SK-N-SH (cell line): ENCODE measurements at regions not wholly inside any gene's neighbourhood (a gene's known extent, or its start where the extent isn't known, plus 50 kb on each side); places are given as distances from the start of the nearest gene placed in this dataset.

Experiments
- CTCF ChIA-PET: fragments of 300-600, 350-600 bp; formaldehyde crosslinking; extraction: SDS; loops from one replicate; lab custom pipeline; 2021; lab: Yijun Ruan, JAX
- POLR2A ChIA-PET: fragments of 350-600 bp; sonication (Branson Sonifier 250); formaldehyde crosslinking; extraction: SDS; loops from one replicate; lab custom pipeline; 2020; ENCODE audit warnings: antibody characterized with exemption, inconsistent platforms; lab: Yijun Ruan, JAX
- DNase-seq: peaks from one replicate; pipeline ENCODE4 v3.0.0; 2012
- H2AFZ ChIP-seq: fragments of 200-600 bp; sonication (generic); 2 replicates; pipeline ENCODE4 v1.8.1; 2016; ENCODE audit warnings: antibody characterized with exemption, mild to moderate bottlenecking, low read depth
- H3F3A ChIP-seq: fragments of 200-600 bp; sonication (generic); replicated peaks from 2 replicates; pipeline ENCODE3; 2016; ENCODE audit warnings: antibody characterized with exemption, mild to moderate bottlenecking; ENCODE audit not compliant: insufficient read depth
- H3K27ac ChIP-seq, 2 experiments: fragments of 200-500 bp in 1 of 2; fragments of 200-600 bp in 1 of 2; sonication (Bioruptor generic) in 1 of 2; sonication (generic), shearing (Covaris generic) in 1 of 2; 2 replicates each; pipeline versions ENCODE4 v1.5.1 to v1.6.1; 2014 to 2016; ENCODE audit warnings: low read depth in 2 of 2, inconsistent platforms in 1 of 2, low read length in 1 of 2, mild to moderate bottlenecking in 1 of 2, mixed read lengths in 1 of 2
- H3K27me3 ChIP-seq: fragments of 200-600 bp; sonication (generic), shearing (Covaris generic); 2 replicates; pipeline ENCODE4 v1.6.1; 2016; ENCODE audit warnings: mixed run types; ENCODE audit not compliant: insufficient read depth
- H3K36me3 ChIP-seq, 2 experiments: fragments of 200-500 bp in 1 of 2; fragments of 200-600 bp in 1 of 2; sonication (Bioruptor generic) in 1 of 2; sonication (generic) in 1 of 2; replicated peaks in 1 of 2; 2 replicates each; pipeline versions ENCODE3 to v1.5.1; 2014 to 2016; ENCODE audit warnings: low read length in 1 of 2, mild to moderate bottlenecking in 1 of 2; ENCODE audit not compliant: insufficient read depth in 2 of 2, control insufficient read depth in 1 of 2
- H3K4me1 ChIP-seq, 2 experiments: fragments of 200-500 bp in 1 of 2; fragments of 200-600 bp in 1 of 2; sonication (Bioruptor generic) in 1 of 2; sonication (generic), shearing (Covaris generic) in 1 of 2; 2 replicates each; pipeline versions ENCODE4 v1.5.1 to v1.6.1; 2014 to 2016; ENCODE audit warnings: low read depth in 1 of 2, low read length in 1 of 2, mixed run types in 1 of 2; ENCODE audit not compliant: insufficient read depth in 2 of 2, control insufficient read depth in 1 of 2
- H3K4me2 ChIP-seq: fragments of 200-600 bp; sonication (generic), shearing (Covaris generic); 2 replicates; pipeline ENCODE4 v1.6.1; 2017; ENCODE audit warnings: mixed run types
- H3K4me3 ChIP-seq, 2 experiments: fragments of 200-500 bp in 1 of 2; fragments of 200-600 bp in 1 of 2; sonication (Bioruptor generic) in 1 of 2; sonication (generic), shearing (Covaris generic) in 1 of 2; 2 replicates each; pipeline versions ENCODE4 v1.5.1 to v1.8.1; 2014 to 2016; ENCODE audit warnings: low read depth in 2 of 2, inconsistent platforms in 1 of 2, low read length in 1 of 2, mild to moderate bottlenecking in 1 of 2, mixed read lengths in 1 of 2, moderate library complexity in 1 of 2
- H3K79me2 ChIP-seq: fragments of 200-600 bp; sonication (generic); 2 replicates; pipeline ENCODE4 v1.8.1; 2017; ENCODE audit warnings: mild to moderate bottlenecking; ENCODE audit not compliant: insufficient read depth
- H3K9ac ChIP-seq: fragments of 200-600 bp; sonication (generic); 2 replicates; pipeline ENCODE4 v1.6.1; 2017; ENCODE audit warnings: mixed run types
- H3K9me2 ChIP-seq: fragments of 200-600 bp; sonication (generic); 2 replicates; pipeline ENCODE4 v1.6.1; 2017; ENCODE audit warnings: mixed run types
- H3K9me3 ChIP-seq: fragments of 200-600 bp; sonication (generic); 2 replicates; pipeline ENCODE4 v1.6.1; 2017; ENCODE audit warnings: mixed run types, mild to moderate bottlenecking, moderate library complexity
- H4K20me1 ChIP-seq: fragments of 200-600 bp; sonication (generic); 2 replicates; pipeline ENCODE4 v1.6.1; 2017; ENCODE audit warnings: mild to moderate bottlenecking, mixed run types; ENCODE audit not compliant: insufficient read depth
- CHD2 ChIP-seq: fragments of 150-350 bp; IDR thresholded peaks from 2 replicates; pipeline ENCODE4 v1.6.1; 2018; ENCODE audit warnings: low read length; ENCODE audit not compliant: partially characterized antibody
- CTCF ChIP-seq: fragments of 200-600 bp; sonication (generic); IDR thresholded peaks from 2 replicates; pipeline ENCODE4 v1.6.1; 2017; ENCODE audit warnings: antibody characterized with exemption, mild to moderate bottlenecking, moderate library complexity
- ELF1 ChIP-seq: IDR thresholded peaks from 2 replicates; pipeline ENCODE4 v1.4.0; 2012
- EP300 ChIP-seq, 2 experiments: IDR thresholded peaks; 2 replicates each; pipeline versions ENCODE4 v1.4.0 to v1.6.1; 2012; ENCODE audit warnings: borderline replicate concordance in 1 of 2, low read depth in 1 of 2, low read length in 1 of 2
- FOXJ3 ChIP-seq: sonication (generic); formaldehyde crosslinking; IDR thresholded peaks from 2 replicates; pipeline ENCODE4 v1.5.1; 2020; ENCODE audit warnings: mild to moderate bottlenecking, missing genetic modification reagents
- GABPA ChIP-seq: IDR thresholded peaks from 2 replicates; pipeline ENCODE4 v1.4.0; 2012; ENCODE audit warnings: low read depth, mild to moderate bottlenecking
- GATA2 ChIP-seq: sonication (generic); formaldehyde crosslinking; IDR thresholded peaks from 2 replicates; pipeline ENCODE4 v1.5.0; 2020; ENCODE audit warnings: mild to moderate bottlenecking, missing genetic modification reagents
- IRF3 ChIP-seq: fragments of 150-350 bp; IDR thresholded peaks from 2 replicates; pipeline ENCODE4 v1.6.1; 2016; ENCODE audit warnings: mild to moderate bottlenecking, low read depth, low read length
- JUND ChIP-seq: IDR thresholded peaks from 2 replicates; pipeline ENCODE4 v1.4.0; 2012
- MAX ChIP-seq: IDR thresholded peaks from 2 replicates; pipeline ENCODE4 v1.4.0; 2012; ENCODE audit warnings: low read depth
- MXI1 ChIP-seq: IDR thresholded peaks from 2 replicates; pipeline ENCODE4 v1.6.1; 2012; ENCODE audit warnings: mild to moderate bottlenecking, low read depth, low read length, improper control_type of control experiment
- POLR2AphosphoS5 ChIP-seq: IDR thresholded peaks from 2 replicates; pipeline ENCODE4 v1.6.1; 2012; ENCODE audit warnings: low read depth, low read length
- RAD21 ChIP-seq: IDR thresholded peaks from 2 replicates; pipeline ENCODE4 v1.6.1; 2012; ENCODE audit warnings: mild to moderate bottlenecking, low read length
- RCOR1 ChIP-seq: fragments of 150-350 bp; IDR thresholded peaks from 2 replicates; pipeline ENCODE4 v1.6.1; 2017; ENCODE audit warnings: antibody characterized with exemption, low read length
- RXRA ChIP-seq: IDR thresholded peaks from 2 replicates; pipeline ENCODE4 v1.4.0; 2012; ENCODE audit warnings: low read depth, mild to moderate bottlenecking, borderline replicate concordance
- SIN3A ChIP-seq: IDR thresholded peaks from 2 replicates; pipeline ENCODE4 v1.6.1; 2012; ENCODE audit warnings: low read depth, mild to moderate bottlenecking, low read length, moderate library complexity, borderline replicate concordance
- TCF12 ChIP-seq: IDR thresholded peaks from 2 replicates; pipeline ENCODE4 v1.4.0; 2012
- TEAD4 ChIP-seq: IDR thresholded peaks from 2 replicates; pipeline ENCODE4 v1.4.0; 2012; ENCODE audit warnings: mild to moderate bottlenecking, borderline replicate concordance; ENCODE audit not compliant: insufficient read depth
- WGBS: methylation state at CpG from one replicate; pipeline ENCODE4 v1.1.6; 2017; ENCODE audit warnings: low lambda C conversion rate; 5-methylcytosine and 5-hydroxymethylcytosine counted together
- TF ChIP-seq, protein P1 (sequence below): fragments of 150-350 bp; IDR thresholded peaks from 2 replicates; pipeline ENCODE4 v1.6.1; 2017; ENCODE audit warnings: antibody characterized with exemption, low read length, low read depth, borderline replicate concordance

DNA sequence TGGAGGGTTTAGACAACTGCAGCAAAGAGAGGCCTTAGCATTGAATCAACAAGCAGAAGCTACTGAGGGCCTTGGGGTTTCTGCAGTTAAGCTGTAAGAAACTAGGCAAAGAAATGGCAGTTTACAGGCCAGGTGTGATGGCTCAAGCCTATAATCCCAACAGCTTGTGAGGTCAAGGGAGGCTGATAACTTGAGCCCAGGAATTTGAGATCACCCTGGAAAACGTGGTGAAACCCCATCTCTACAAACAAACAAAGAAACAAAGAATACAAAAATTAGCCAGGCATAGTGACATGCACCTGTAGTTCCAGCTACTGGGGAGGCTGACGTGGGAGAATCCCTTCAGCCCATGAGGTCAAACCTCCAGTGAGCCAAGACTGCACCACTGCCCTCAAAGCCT, 421.6 kb upstream of the CHST9 start:
- Histone ChIP-seq H3K4me2 (no peak overlapping the region), H3K9ac (no peak overlapping the region), H3K9me2 (no peaks in the 10 kb centered on the region), H3K27ac (no peak overlapping the region), H2AFZ (no peak overlapping the region), H3K79me2 (no peaks in the 10 kb centered on the region), H3K9me3 (no peaks in the 10 kb centered on the region), H3F3A (no peaks in the 10 kb centered on the region), H4K20me1 (no peaks in the 10 kb centered on the region), H3K4me3 (no peak overlapping the region), H3K4me1 (peaks cover 0 to 7% of the 10 kb centered on the region in 2 experiments; a peak in 2 of 4 replicates), H3K27me3 (no peaks in the 10 kb centered on the region), H3K36me3 (no peaks in the 10 kb centered on the region)
- WGBS, result 43% methylated on average over 2 of the region's 2 CpGs
- CTCF ChIA-PET, result interaction anchor here (2.1 to 2.5 kb wide), 2 partner anchors 143 kb away, joined by 8 to 10 read pairs; no protein-coding TSS in a partner anchor
- TF ChIP-seq EP300 (IDR thresholded peaks at IDR 0.05; ENCODE audit: borderline replicate concordance in 1 of 2, low read depth in 1 of 2, low read length in 1 of 2) (no peak), MAX (no peak), CHD2 (no peak), IRF3 (no peak), TEAD4 (no peak), CTCF (no peak), TCF12 (no peak), GABPA (no peak), SIN3A (no peak)
- TF ChIP-seq, protein P1, sequence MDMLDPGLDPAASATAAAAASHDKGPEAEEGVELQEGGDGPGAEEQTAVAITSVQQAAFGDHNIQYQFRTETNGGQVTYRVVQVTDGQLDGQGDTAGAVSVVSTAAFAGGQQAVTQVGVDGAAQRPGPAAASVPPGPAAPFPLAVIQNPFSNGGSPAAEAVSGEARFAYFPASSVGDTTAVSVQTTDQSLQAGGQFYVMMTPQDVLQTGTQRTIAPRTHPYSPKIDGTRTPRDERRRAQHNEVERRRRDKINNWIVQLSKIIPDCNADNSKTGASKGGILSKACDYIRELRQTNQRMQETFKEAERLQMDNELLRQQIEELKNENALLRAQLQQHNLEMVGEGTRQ, result no peak
- POLR2A ChIA-PET, result no interaction called here
- DNase-seq, result no peak

- Histone ChIP-seq H3K27me3 (no peaks in the 10 kb centered on the region), H3K79me2 (no peaks in the 10 kb centered on the region), H3K4me3 (no peak overlapping the region; a peak in 1 of 4 replicates), H3K27ac (peak overlapping the region in 1 of 2 experiments; percentile 58; a peak in 2 of 4 replicates), H2AFZ (no peak overlapping the region), H3K9me2 (no peaks in the 10 kb centered on the region), H4K20me1 (no peaks in the 10 kb centered on the region), H3K4me1 (peaks cover 0 to 7% of the 10 kb centered on the region in 2 experiments; a peak in 2 of 4 replicates), H3K4me2 (no peak overlapping the region), H3F3A (no peaks in the 10 kb centered on the region), H3K36me3 (no peaks in the 10 kb centered on the region), H3K9ac (no peak overlapping the region), H3K9me3 (no peaks in the 10 kb centered on the region)
- ChIA-PET POLR2A (interaction anchor here (0.7 to 1.3 kb wide), 3 partner anchors 572 to 1149 kb away, joined by 3 to 4 read pairs (median 3); partner anchors contain the start of gene CDH2), CTCF (interaction anchor here (0.6 to 3.8 kb wide), 44 partner anchors 9 to 1582 kb away, joined by 3 to 20 read pairs (median 4); partner anchors contain the start of gene CDH2)
- DNase-seq, result peak; percentile 63
- WGBS, result 27% methylated on average over 5 of the region's 5 CpGs
- peak; percentile 44; the same call in 1 of the 2 replicates for TF ChIP-seq TCF12
- peak; percentile 94 for TF ChIP-seq RAD21
- peak; percentile 93 for TF ChIP-seq CHD2
- TF ChIP-seq POLR2AphosphoS5, result peak; percentile 46; the same call in 1 of the 2 replicates
- peak; percentile 98 for TF ChIP-seq GATA2 (CRISPR knock-in tag)
- no peak for TF ChIP-seq JUND
- peak; percentile 95 for TF ChIP-seq FOXJ3 (CRISPR knock-in tag)
- TF ChIP-seq RCOR1, result peak; percentile 100
- no peak for TF ChIP-seq MXI1
- TF ChIP-seq EP300 (IDR thresholded peaks at IDR 0.05; ENCODE audit: borderline replicate concordance in 1 of 2, low read depth in 1 of 2, low read length in 1 of 2), result peak in 1 of 2 experiments; percentile 98; a peak in 2 of 4 replicates
- TF ChIP-seq TEAD4, result 0 out of 2 replicates have a peak, but pooled peaks have one; percentile 39
- no peak for TF ChIP-seq ELF1
- TF ChIP-seq CTCF, result peak; percentile 87
- no peak for TF ChIP-seq RXRA
- TF ChIP-seq MAX, result no peak
Observed at GRCh38 chr18:27605107-27605834, 420.2 kb upstream of the CHST9 start.
